GM21619 (cell line): ENCODE measurements at regions not wholly inside any gene's neighbourhood (a gene's known extent, or its start where the extent isn't known, plus 50 kb on each side); places are given as distances from the start of the nearest gene placed in this dataset.
"Not testable (repeated sequence)": the region's sequence is repeated elsewhere in the genome, so short reads cannot be mapped to it uniquely, and the experiment has no call there.

Source experiments
- ATAC-seq: cut with Tn5 transposase; IDR thresholded peaks from one replicate; pipeline ENCODE4 v1.9.1; 2021; ENCODE audit not compliant: unreplicated experiment

- no peak for ATAC-seq
Observed at GRCh38 chr11:37282367-37282766, 684.3 kb upstream of the RAG2 start.

GRCh38 chr11:37280200-37280599 lies 682.2 kb upstream of the RAG2 start:
- ATAC-seq: no peak

- ATAC-seq: no peak
Observed at GRCh38 chr11:37277896-37278465, 679.9 kb upstream of the RAG2 start.

GRCh38 chr11:37264783-37265182 lies 666.7 kb upstream of the RAG2 start:
- no peak for ATAC-seq

GRCh38 chr11:37264060-37264459 lies 666.0 kb upstream of the RAG2 start:
- ATAC-seq: no peak

- not testable (repeated sequence) for ATAC-seq
Observed at GRCh38 chr11:37263467-37263866, 665.4 kb upstream of the RAG2 start.

DNA sequence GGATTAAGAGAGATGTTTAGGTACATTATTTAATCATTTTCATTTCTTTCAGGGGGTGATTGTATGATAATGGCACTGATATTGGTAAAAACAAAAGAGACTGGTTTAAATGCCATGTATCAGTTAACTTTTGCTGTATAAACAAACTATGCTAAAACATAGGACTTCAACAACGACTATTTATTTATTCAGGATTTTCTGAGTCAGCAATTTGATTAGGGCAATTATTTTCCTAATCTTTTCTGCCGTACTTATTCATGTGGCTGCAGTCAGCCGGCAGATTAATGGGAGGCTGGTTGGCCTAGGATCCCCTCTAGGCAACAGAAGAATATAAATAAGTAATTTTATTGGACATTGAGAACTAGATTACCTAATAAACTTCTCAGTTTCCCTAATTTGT lies 661.7 kb upstream of the RAG2 start:
- no peak for ATAC-seq

- no peak for ATAC-seq
Observed at GRCh38 chr11:37248145-37248544, 650.1 kb upstream of the RAG2 start.

GRCh38 chr11:37246092-37246491 lies 648.1 kb upstream of the RAG2 start:
- not testable (repeated sequence) for ATAC-seq

GRCh38 chr11:37230865-37231264 lies 632.8 kb upstream of the RAG2 start:
- ATAC-seq: no peak

- ATAC-seq: no peak
Observed at GRCh38 chr11:37223962-37224361, 625.9 kb upstream of the RAG2 start.

DNA sequence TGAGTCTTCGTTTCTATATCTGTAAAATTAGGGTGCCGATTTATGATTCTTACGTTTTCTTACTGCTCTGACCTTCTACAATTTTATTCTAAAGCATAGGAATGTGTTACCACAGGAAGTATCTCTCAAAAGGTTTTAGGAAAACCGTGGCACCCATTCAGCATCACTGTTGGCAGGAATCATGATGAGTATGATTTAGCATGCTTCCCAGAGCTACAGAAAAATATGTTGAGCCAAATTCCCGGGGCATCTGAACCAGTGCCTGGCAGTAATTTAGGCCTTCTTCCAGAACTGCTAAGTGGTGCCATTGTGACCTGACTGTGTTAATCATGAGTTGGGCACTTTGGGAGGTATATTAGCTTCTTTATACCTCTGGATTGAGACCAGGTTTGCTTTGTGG lies 605.0 kb upstream of the RAG2 start:
- no peak for ATAC-seq

DNA sequence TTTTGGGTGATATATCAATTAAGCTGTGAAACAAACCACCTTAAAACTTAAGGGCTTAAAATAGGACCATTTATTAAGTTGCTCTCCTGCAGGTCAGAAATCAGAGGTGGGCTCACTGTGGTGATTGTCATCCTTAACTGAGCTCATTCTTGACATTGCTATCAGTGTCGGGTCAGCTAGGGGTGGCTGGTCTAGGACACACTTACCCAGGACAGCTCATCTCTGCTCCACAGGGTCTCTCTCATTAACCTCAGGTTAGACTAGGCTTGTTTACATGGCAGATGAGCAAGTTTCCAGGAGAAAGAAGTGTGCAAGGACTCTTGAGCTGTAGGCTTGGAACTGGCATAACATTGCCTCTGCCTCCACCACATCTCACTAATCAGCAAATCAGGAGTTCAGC lies 601.0 kb upstream of the RAG2 start:
- ATAC-seq: no peak

- no peak for ATAC-seq
Observed at GRCh38 chr11:37184326-37184725, 586.3 kb upstream of the RAG2 start.

DNA sequence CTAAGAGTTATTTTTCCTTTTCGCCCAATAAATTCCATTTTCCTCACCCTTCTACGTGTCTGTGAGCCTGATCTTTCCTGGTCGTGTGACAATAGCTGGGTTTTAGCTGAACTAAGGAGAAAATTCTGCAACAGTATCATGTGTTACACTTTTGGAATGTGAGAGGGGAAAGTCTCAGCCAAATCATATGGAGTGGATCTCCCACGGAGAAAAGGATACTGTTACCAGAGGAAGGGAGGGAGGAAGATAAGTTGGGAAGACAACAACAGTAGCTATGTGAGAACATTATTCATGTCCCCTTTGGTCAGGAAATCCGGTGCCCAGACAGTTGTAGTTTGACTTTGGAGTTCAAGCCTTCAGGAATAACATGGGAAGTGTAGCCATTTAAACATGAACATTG lies 584.0 kb upstream of the RAG2 start:
- ATAC-seq: no peak

- no peak for ATAC-seq
Observed at GRCh38 chr11:37177721-37178120, 579.7 kb upstream of the RAG2 start.

DNA sequence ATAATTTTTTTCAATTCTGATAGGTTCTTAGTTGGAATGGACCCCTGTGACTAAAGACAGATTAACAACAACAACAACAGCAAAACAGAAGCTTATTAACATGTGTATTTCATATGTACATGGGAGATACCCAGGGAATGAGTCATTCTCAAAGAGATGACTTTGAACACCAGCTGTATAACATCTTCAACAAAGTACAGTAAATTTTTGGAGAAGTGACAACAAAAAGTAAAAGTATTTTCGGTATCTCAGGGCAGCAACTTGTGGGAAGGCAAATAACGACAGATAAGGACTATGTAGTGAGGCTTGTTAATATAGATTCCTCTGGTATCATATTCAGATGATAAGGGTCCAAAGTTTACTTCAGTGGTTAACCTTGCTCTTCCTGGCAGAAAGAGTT lies 573.4 kb upstream of the RAG2 start:
- no peak for ATAC-seq

GRCh38 chr11:37170311-37170710 lies 572.3 kb upstream of the RAG2 start:
- no peak for ATAC-seq

DNA sequence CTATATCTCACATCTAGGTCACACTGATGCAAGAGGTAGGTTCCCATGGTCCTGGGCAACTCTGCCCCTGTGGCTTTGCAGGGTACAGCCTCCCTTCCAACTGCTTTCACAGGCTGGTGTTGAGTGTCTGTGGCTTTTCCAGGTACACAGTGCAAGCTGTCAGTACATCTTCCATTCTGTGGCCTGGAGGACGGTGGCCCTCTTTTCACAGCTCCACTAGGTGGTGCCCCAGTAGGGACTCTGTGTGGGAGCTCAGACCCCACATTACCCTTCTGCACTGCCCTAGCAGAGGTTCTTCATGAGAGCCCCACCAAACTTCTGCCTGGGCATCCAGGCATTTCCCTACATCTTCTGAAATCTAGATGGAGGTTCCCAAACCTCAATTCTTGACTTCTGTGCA lies 547.4 kb upstream of the RAG2 start:
- ATAC-seq: not testable (repeated sequence)

- no peak for ATAC-seq
Observed at GRCh38 chr11:37142591-37142990, 544.6 kb upstream of the RAG2 start.

DNA sequence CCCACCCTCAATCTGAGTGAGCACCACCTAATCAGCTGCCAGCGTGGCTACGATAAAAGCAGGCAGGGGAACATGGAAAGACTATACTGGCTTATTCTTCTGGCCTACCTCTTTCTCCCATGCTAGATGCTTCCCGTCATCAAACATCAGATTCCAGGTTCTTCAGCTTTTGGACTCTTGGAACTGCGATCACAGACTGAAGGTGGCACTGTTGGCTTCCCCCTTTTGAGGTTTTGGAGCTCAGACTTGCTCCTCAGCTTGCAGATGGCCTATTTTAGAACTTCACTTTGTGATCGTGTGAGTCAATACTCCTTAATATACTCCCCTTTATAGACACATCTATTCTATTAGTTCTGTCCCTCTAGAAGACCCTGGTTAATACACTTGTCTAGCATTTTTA lies 543.7 kb upstream of the RAG2 start:
- no peak for ATAC-seq

- ATAC-seq: not testable (repeated sequence)
Observed at GRCh38 chr11:37135606-37136005, 537.6 kb upstream of the RAG2 start.

DNA sequence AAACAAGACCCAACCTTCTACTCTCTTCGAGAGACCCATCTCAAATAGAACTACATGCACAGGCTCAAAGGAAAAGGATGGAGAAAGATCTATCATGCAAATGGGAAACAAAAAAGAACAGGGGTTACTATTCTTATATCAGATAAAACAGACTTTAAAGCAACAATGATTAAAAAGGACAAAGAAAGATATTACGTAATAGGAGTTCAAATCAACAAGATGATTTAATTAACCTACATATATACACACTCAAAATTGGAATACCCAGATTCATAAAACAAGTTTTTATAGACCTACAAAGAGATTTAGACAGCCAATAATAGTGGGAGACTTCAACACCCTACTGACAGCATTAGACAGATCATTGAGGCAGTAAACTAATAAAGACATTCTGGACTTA lies 536.6 kb upstream of the RAG2 start:
- no peak for ATAC-seq

- ATAC-seq: no peak
Observed at GRCh38 chr11:37124384-37124783, 526.3 kb upstream of the RAG2 start.
